CD4-positive, alpha-beta memory T cell (primary cell): ENCODE measurements at regions not wholly inside any gene's neighbourhood (a gene's known extent, or its start where the extent isn't known, plus 50 kb on each side); places are given as distances from the start of the nearest gene placed in this dataset.

ENCODE experiments used
- CTCF ChIA-PET: fragments of 350-600 bp; sonication (Branson Sonifier 250); formaldehyde crosslinking; loops from one replicate; lab custom pipeline; 2021; ENCODE audit warnings: inconsistent platforms; ENCODE audit not compliant: partially characterized antibody; lab: Charles Lee
- POLR2A ChIA-PET: fragments of 350-600 bp; sonication (Branson Sonifier 250); formaldehyde crosslinking; loops from one replicate; lab custom pipeline; 2021; ENCODE audit not compliant: partially characterized antibody; lab: Charles Lee
- DNase-seq, 5 donors: peaks; one replicate each; pipeline versions ENCODE4 v3.0.0 to v3.0.0-alpha.2; 2020 to 2022; ENCODE audit warnings: mixed read lengths in 1 of 5
- H3K27ac ChIP-seq: one replicate; pipeline ENCODE4 v1.7.0; 2013; ENCODE audit warnings: low read depth, low read length
- H3K27me3 ChIP-seq: 2 replicates; pipeline ENCODE4 v1.7.0; 2013; ENCODE audit warnings: mild to moderate bottlenecking, low read length, moderate library complexity; ENCODE audit not compliant: insufficient read depth
- H3K36me3 ChIP-seq: 2 replicates; pipeline ENCODE4 v1.7.0; 2013; ENCODE audit warnings: mild to moderate bottlenecking, low read length, moderate library complexity; ENCODE audit not compliant: insufficient read depth
- H3K4me1 ChIP-seq: 2 replicates; pipeline ENCODE4 v1.7.0; 2013; ENCODE audit warnings: mild to moderate bottlenecking, low read length, moderate library complexity; ENCODE audit not compliant: insufficient read depth
- H3K4me3 ChIP-seq, 2 donors: one replicate each; pipeline ENCODE4 v1.7.0; 2013; ENCODE audit warnings: low read length in 2 of 2, mild to moderate bottlenecking in 1 of 2
- H3K9me3 ChIP-seq, 2 donors: one replicate each; pipeline ENCODE4 v1.7.0; 2013; ENCODE audit warnings: low read length in 2 of 2, control low read depth in 1 of 2; ENCODE audit not compliant: control insufficient read depth in 1 of 2
- H3K27ac Mint-ChIP-seq, 7 donors: one replicate each; pipeline ENCODE4 v1.8.0; 2020 to 2021; ENCODE audit warnings: mixed read lengths in 7 of 7, mild to moderate bottlenecking in 6 of 7, inconsistent platforms in 3 of 7, moderate library complexity in 3 of 7
- H3K27me3 Mint-ChIP-seq, 2 donors: one replicate each; pipeline ENCODE4 v1.8.0; 2020 to 2021; ENCODE audit warnings: mixed read lengths in 2 of 2
- H3K36me3 Mint-ChIP-seq, 2 donors: one replicate each; pipeline ENCODE4 v1.8.0; 2020 to 2021; ENCODE audit warnings: mixed read lengths in 2 of 2, inconsistent platforms in 1 of 2, mild to moderate bottlenecking in 1 of 2
- H3K4me1 Mint-ChIP-seq, 4 donors: one replicate each; pipeline ENCODE4 v1.8.0; 2020 to 2021; ENCODE audit warnings: mixed read lengths in 4 of 4, mild to moderate bottlenecking in 1 of 4
- H3K4me3 Mint-ChIP-seq, 8 donors: one replicate each; pipeline ENCODE4 v1.8.0; 2020 to 2021; ENCODE audit warnings: mixed read lengths in 8 of 8, mild to moderate bottlenecking in 7 of 8, moderate library complexity in 6 of 8, inconsistent platforms in 3 of 8
- H3K9me3 Mint-ChIP-seq, 8 donors: one replicate each; pipeline ENCODE4 v1.8.0; 2020 to 2021; ENCODE audit warnings: mixed read lengths in 8 of 8, mild to moderate bottlenecking in 5 of 8, inconsistent platforms in 3 of 8, moderate library complexity in 1 of 8
- intact Hi-C: fragments of 100-400 bp; cut with micrococcal nuclease; formaldehyde crosslinking; loops from one replicate; pipeline ENCODE4 v1.15.1; 2023

GRCh38 chr2:66721776-66722175, 286.9 kb downstream of the MEIS1 start:
- no peak for DNase-seq
- intact Hi-C loops = no loop called here
- no peaks in the 10 kb centered on the region for H3K36me3 ChIP-seq
- no peaks in the 10 kb centered on the region for H3K4me1 ChIP-seq
- ChIA-PET CTCF (no interaction called here), POLR2A (no interaction called here)
- Mint-ChIP-seq H3K4me3 (no peak overlapping the region), H3K36me3 (no peaks in the 10 kb centered on the region), H3K4me1 (no peaks in the 10 kb centered on the region), H3K27ac (no peak overlapping the region), H3K9me3 (peaks cover 2 to 12% (median 6%) of the 10 kb centered on the region in 8 donors), H3K27me3 (no peaks in the 10 kb centered on the region)
- no peak overlapping the region for H3K27ac ChIP-seq
- no peaks in the 10 kb centered on the region for H3K27me3 ChIP-seq
- no peak overlapping the region for H3K4me3 ChIP-seq
- H3K9me3 ChIP-seq = no peaks in the 10 kb centered on the region

GRCh38 chr2:66724241-66724640, 289.3 kb downstream of the MEIS1 start:
- H3K4me1 ChIP-seq = no peaks in the 10 kb centered on the region
- no peak overlapping the region for H3K4me3 ChIP-seq
- no peaks in the 10 kb centered on the region for H3K27me3 Mint-ChIP-seq
- no peaks in the 10 kb centered on the region for H3K36me3 ChIP-seq
- CTCF ChIA-PET = no interaction called here
- H3K4me1 Mint-ChIP-seq = no peaks in the 10 kb centered on the region
- H3K27ac Mint-ChIP-seq = no peak overlapping the region
- H3K36me3 Mint-ChIP-seq = no peaks in the 10 kb centered on the region
- H3K4me3 Mint-ChIP-seq = no peak overlapping the region
- intact Hi-C loops = no loop called here
- no peak for DNase-seq
- H3K27me3 ChIP-seq = no peaks in the 10 kb centered on the region
- H3K9me3 Mint-ChIP-seq = peaks cover 2 to 14% (median 6%) of the 10 kb centered on the region in 8 donors
- POLR2A ChIA-PET = no interaction called here
- H3K9me3 ChIP-seq = no peaks in the 10 kb centered on the region
- H3K27ac ChIP-seq = no peak overlapping the region

- Mint-ChIP-seq H3K36me3 (no peaks in the 10 kb centered on the region), H3K27me3 (no peaks in the 10 kb centered on the region), H3K4me3 (no peak overlapping the region), H3K9me3 (peaks cover 0 to 6% (median 3%) of the 10 kb centered on the region in 8 donors), H3K27ac (no peak overlapping the region), H3K4me1 (no peaks in the 10 kb centered on the region)
- no peak for DNase-seq
- H3K27ac ChIP-seq = no peak overlapping the region
- H3K4me1 ChIP-seq = no peaks in the 10 kb centered on the region
- ChIA-PET POLR2A (no interaction called here), CTCF (no interaction called here)
- intact Hi-C loops = no loop called here
- H3K27me3 ChIP-seq = no peaks in the 10 kb centered on the region
- no peaks in the 10 kb centered on the region for H3K9me3 ChIP-seq
- H3K36me3 ChIP-seq = no peaks in the 10 kb centered on the region
- H3K4me3 ChIP-seq = no peak overlapping the region
Measured at GRCh38 chr2:66729416-66730330, 294.7 kb downstream of the MEIS1 start.

- H3K36me3 ChIP-seq = no peaks in the 10 kb centered on the region
- Mint-ChIP-seq H3K27me3 (no peaks in the 10 kb centered on the region), H3K9me3 (peaks cover 0 to 6% (median 3%) of the 10 kb centered on the region in 8 donors), H3K27ac (no peak overlapping the region), H3K4me1 (no peaks in the 10 kb centered on the region), H3K4me3 (no peak overlapping the region), H3K36me3 (no peaks in the 10 kb centered on the region)
- DNase-seq = no peak
- ChIA-PET CTCF (no interaction called here), POLR2A (no interaction called here)
- H3K4me3 ChIP-seq = no peak overlapping the region
- no peaks in the 10 kb centered on the region for H3K27me3 ChIP-seq
- no peak overlapping the region for H3K27ac ChIP-seq
- no peaks in the 10 kb centered on the region for H3K9me3 ChIP-seq
- intact Hi-C loops = no loop called here
- H3K4me1 ChIP-seq = no peaks in the 10 kb centered on the region
Measured at GRCh38 chr2:66730441-66730840, 295.5 kb downstream of the MEIS1 start.

GRCh38 chr2:66733364-66733999, 298.6 kb downstream of the MEIS1 start:
- POLR2A ChIA-PET = no interaction called here
- H3K36me3 Mint-ChIP-seq = no peaks in the 10 kb centered on the region
- CTCF ChIA-PET = no interaction called here
- no peak overlapping the region for H3K27ac Mint-ChIP-seq
- no peak overlapping the region for H3K4me3 ChIP-seq
- no peak overlapping the region for H3K4me3 Mint-ChIP-seq
- intact Hi-C loops = no loop called here
- no peaks in the 10 kb centered on the region for H3K4me1 Mint-ChIP-seq
- H3K9me3 Mint-ChIP-seq = peaks cover 0 to 6% (median under 1%) of the 10 kb centered on the region in 8 donors
- no peaks in the 10 kb centered on the region for H3K27me3 Mint-ChIP-seq
- no peaks in the 10 kb centered on the region for H3K36me3 ChIP-seq
- no peaks in the 10 kb centered on the region for H3K4me1 ChIP-seq
- H3K9me3 ChIP-seq = no peaks in the 10 kb centered on the region
- no peak for DNase-seq
- no peak overlapping the region for H3K27ac ChIP-seq
- no peaks in the 10 kb centered on the region for H3K27me3 ChIP-seq

GRCh38 chr2:66748939-66749338, 314.0 kb downstream of the MEIS1 start:
- no peak for DNase-seq
- H3K27ac ChIP-seq = no peak overlapping the region
- Mint-ChIP-seq H3K36me3 (no peaks in the 10 kb centered on the region), H3K27ac (no peak overlapping the region), H3K4me3 (no peak overlapping the region), H3K27me3 (peaks cover 0 to 1% of the 10 kb centered on the region in 2 donors), H3K9me3 (peaks cover 0 to 5% (median 0%) of the 10 kb centered on the region in 8 donors), H3K4me1 (no peaks in the 10 kb centered on the region)
- ChIA-PET POLR2A (no interaction called here), CTCF (no interaction called here)
- intact Hi-C loops = no loop called here
- H3K9me3 ChIP-seq = no peaks in the 10 kb centered on the region
- H3K4me3 ChIP-seq = no peak overlapping the region
- no peaks in the 10 kb centered on the region for H3K36me3 ChIP-seq
- H3K4me1 ChIP-seq = no peaks in the 10 kb centered on the region
- no peaks in the 10 kb centered on the region for H3K27me3 ChIP-seq

- Histone ChIP-seq H3K27me3 (no peaks in the 10 kb centered on the region), H3K27ac (no peak overlapping the region), H3K36me3 (no peaks in the 10 kb centered on the region), H3K4me1 (no peaks in the 10 kb centered on the region), H3K9me3 (no peaks in the 10 kb centered on the region), H3K4me3 (no peak overlapping the region)
- no peaks in the 10 kb centered on the region for H3K36me3 Mint-ChIP-seq
- no peak overlapping the region for H3K4me3 Mint-ChIP-seq
- H3K27me3 Mint-ChIP-seq = peaks cover 0 to 1% of the 10 kb centered on the region in 2 donors
- CTCF ChIA-PET = no interaction called here
- intact Hi-C loops = no loop called here
- no peak for DNase-seq
- no peak overlapping the region for H3K27ac Mint-ChIP-seq
- no peaks in the 10 kb centered on the region for H3K4me1 Mint-ChIP-seq
- POLR2A ChIA-PET = no interaction called here
- peaks cover 0 to 7% (median 0%) of the 10 kb centered on the region in 8 donors for H3K9me3 Mint-ChIP-seq
Measured at GRCh38 chr2:66749566-66749965, 314.6 kb downstream of the MEIS1 start.
